ENCODE measurements at regions not wholly inside any gene's neighbourhood (a gene's known extent, or its start where the extent isn't known, plus 50 kb on each side); places are given as distances from the start of the nearest gene placed in this dataset.

GRCh38 chr4:156193106-156193505, 239.4 kb upstream of the CTSO start:
- no peak for DNase-seq (ENCODE audit: low read depth in 2 of 3, low spot score in 2 of 3)

GRCh38 chr4:156192033-156192432, 238.4 kb upstream of the CTSO start:
- no peak for DNase-seq (ENCODE audit: low read depth in 2 of 3, low spot score in 2 of 3)

DNA sequence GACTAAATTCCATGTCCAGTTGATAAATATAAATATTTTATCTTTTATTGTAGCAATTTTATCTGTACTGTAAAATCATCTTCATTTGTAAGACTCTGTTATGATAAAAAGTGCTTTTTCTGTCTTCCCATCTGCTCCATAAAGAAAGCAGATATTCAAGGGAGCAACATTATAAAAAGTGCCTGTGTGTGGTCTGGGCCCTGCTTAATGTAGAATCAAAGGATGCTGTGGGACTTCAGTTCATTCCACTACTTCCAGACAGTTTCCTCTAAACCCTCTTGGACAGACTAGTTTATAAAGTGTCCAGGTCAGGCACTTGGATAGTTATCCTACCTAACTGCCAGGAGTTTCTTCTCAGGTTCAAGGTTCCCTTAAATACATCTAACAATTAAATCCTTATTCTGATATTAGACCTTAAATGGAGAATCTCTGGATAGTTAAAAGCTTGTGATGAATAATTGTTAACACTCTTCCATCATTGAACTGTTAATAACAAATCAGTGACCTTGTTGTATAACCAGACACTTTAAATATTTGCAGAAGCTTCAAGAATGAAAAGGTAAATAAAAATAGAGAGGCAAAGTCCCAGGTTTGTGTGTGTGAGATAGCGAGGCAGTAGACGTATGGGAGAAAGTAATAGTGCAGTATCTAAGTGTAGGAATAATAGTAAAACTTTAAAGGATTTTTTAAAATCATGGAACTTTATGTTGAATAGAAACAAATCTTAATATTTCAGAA, 237.5 kb upstream of the CTSO start:
- no peak for DNase-seq (ENCODE audit: low read depth in 2 of 3, low spot score in 2 of 3)

GRCh38 chr4:156190615-156191014, 236.9 kb upstream of the CTSO start:
- DNase-seq (ENCODE audit: low read depth in 2 of 3, low spot score in 2 of 3), result no peak

- no peak for DNase-seq (ENCODE audit: low read depth in 2 of 3, low spot score in 2 of 3)
Measured at GRCh38 chr4:156188596-156188995, 234.9 kb upstream of the CTSO start.

GRCh38 chr4:156186111-156186510, 232.4 kb upstream of the CTSO start:
- DNase-seq (ENCODE audit: low read depth in 2 of 3, low spot score in 2 of 3), result no peak

DNA sequence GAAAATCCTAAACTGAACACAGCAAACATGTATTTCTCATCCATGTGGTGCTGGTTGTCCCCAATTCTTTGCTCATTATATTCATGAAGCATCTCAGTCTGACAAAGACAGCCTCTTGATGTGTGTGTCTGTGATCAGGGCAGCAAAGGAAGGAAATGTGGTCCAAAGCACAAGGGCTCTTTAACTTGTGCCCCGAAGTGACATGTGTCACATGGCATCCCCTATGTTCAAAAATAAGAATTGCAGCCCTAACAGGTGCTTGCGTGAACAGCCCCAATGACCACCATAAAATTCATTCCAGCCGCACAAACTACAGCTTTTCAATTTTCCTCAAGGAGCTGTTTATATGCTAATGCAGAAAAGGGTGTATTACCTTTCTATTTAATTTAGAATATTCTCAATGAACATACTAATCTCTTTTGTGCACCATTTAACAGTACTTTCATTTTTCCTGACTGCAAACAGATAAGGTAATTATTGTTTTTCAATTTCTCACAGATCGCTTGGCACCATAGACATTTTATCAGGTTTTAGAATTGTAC, 231.9 kb upstream of the CTSO start:
- DNase-seq (ENCODE audit: low read depth in 2 of 3, low spot score in 2 of 3), result no peak

DNA sequence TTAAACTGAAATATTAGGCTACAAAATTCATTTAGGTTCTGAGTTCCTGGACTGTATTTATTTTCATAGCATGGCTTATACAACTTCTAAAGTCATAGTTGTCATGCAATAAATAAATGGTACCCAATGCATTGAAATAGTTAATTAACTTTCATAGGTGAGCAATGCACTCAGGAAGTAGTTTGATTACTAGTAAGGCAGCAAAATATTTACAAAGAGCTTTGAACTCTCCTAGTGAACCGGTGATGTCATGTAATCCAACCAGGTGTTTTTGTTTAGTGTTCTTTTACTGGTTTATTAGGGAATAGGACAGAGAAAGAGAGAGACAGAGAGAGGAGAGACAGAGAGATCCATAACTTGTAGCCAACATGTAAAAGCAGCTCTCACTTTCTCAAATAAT, 228.6 kb upstream of the CTSO start:
- DNase-seq (ENCODE audit: low read depth in 2 of 3, low spot score in 2 of 3), result no peak

GRCh38 chr4:156177941-156178340, 224.3 kb upstream of the CTSO start:
- no peak for DNase-seq (ENCODE audit: low read depth in 2 of 3, low spot score in 2 of 3)

GRCh38 chr4:156176896-156177295, 223.2 kb upstream of the CTSO start:
- DNase-seq (ENCODE audit: low read depth in 2 of 3, low spot score in 2 of 3), result no peak

DNA sequence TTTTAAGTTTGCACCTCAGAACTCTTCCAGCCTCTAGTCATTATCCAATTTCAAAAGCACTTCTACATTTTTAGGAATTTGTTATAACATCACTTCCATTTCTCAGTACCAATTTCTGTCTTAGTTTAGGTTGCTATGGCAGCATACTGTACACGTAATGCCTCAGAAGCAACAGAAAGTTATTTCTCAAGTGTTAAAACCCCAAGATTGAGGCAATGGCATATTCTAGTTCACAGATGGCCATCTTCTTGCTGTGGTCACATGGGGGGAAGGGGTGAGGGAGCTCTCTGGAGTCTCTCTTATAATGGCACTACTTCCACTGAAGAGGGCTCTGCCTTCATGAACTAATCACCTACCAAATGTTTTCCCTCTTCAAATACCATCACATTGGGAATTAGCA, 220.3 kb upstream of the CTSO start:
- DNase-seq (ENCODE audit: low read depth in 2 of 3, low spot score in 2 of 3), result peak in 1 of 3 donors; percentile 15

DNA sequence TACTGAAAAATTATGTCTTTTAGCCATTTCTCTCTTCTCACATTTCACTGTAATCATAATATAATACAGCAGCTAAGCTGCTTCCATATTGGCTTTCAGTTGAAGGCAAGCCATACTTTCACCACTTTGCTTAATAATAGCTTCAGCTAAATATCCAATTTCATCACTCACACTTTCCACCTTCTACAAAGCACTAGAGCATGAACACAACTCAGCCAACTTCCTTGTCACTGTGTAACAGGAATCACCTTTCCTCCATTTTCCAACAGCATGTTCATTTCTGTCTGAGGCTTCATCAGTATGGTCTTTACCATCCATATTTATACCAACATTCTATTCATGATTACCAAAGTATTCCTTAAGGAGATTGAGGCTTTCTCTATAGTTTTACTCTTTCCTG, 219.8 kb upstream of the CTSO start:
- no peak for DNase-seq (ENCODE audit: low read depth in 2 of 3, low spot score in 2 of 3)

- no peak for DNase-seq (ENCODE audit: low read depth in 2 of 3, low spot score in 2 of 3)
Measured at GRCh38 chr4:156169861-156170260, 216.2 kb upstream of the CTSO start.

- DNase-seq (ENCODE audit: low read depth in 2 of 3, low spot score in 2 of 3), result peak in 2 of 3 donors; percentile 26 to 65
Measured at GRCh38 chr4:156169011-156169410, 215.3 kb upstream of the CTSO start.

DNA sequence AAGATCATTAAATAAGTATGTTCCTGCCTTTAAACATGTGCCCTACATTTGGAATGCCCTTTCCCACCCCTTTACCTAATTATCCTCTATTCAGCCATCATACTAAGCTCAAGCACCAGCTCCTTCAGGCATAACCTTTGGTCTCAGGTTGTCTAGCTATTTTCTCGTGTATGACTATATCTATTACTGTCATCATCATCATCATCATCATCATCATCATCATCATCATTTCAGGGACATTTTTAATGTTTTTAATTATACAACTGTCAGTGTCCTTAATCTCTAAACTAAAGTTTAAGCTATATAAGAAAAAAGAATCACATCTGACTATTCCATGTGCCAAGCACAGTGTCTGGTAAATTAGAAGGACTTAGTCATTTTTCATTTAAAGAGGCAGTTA, 214.6 kb upstream of the CTSO start:
- no peak for DNase-seq (ENCODE audit: low read depth in 2 of 3, low spot score in 2 of 3)

GRCh38 chr4:156158747-156159146, 205.1 kb upstream of the CTSO start:
- no peak for DNase-seq (ENCODE audit: low read depth in 2 of 3, low spot score in 2 of 3)

DNA sequence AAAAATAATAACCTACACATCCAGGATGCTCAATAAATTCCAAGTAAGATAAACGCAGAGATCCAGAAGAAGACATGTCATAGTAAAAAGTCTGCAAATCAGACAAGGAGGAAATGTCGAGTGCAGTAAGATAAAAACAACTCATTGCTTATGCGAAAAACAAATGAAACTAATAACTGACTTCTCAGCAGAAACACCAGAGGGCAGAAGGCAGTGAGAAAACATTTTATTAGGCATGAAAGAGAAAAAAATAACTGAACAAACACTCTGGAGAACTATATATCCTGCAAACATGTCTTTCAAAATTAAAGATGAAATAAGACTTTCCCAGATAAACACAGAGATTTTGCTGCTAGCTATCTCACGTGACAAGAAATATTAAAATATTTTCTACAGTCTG, 201.3 kb upstream of the CTSO start:
- no peak for DNase-seq (ENCODE audit: low read depth in 2 of 3, low spot score in 2 of 3)

GRCh38 chr4:156146571-156146970, 192.9 kb upstream of the CTSO start:
- DNase-seq (ENCODE audit: low read depth in 2 of 3, low spot score in 2 of 3), result no peak

DNA sequence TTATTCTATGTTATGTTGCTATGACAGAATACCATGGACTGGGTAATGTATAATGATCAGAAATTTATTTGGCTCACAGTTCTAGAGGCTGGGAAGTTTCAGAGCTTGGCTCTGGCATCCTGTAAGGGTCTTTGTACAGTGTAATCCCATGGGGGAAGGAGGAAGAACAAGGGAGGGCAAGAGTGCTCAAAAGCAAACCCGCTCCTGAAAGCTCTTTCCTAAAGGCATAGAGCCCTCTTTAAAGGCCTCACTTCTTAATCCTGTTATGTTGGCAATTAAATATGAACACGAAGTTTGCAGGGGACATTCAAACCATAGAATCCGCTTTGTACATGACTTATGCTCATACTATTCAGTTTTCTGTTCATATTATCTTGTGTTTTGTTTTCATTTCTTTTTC, 191.3 kb upstream of the CTSO start:
- DNase-seq (ENCODE audit: low read depth in 2 of 3, low spot score in 2 of 3), result no peak

- no peak for DNase-seq (ENCODE audit: low read depth in 2 of 3, low spot score in 2 of 3)
Measured at GRCh38 chr4:156138781-156139280, 185.2 kb upstream of the CTSO start.

- DNase-seq (ENCODE audit: low read depth in 2 of 3, low spot score in 2 of 3), result no peak
Measured at GRCh38 chr4:156137679-156138473, 184.2 kb upstream of the CTSO start.

DNA sequence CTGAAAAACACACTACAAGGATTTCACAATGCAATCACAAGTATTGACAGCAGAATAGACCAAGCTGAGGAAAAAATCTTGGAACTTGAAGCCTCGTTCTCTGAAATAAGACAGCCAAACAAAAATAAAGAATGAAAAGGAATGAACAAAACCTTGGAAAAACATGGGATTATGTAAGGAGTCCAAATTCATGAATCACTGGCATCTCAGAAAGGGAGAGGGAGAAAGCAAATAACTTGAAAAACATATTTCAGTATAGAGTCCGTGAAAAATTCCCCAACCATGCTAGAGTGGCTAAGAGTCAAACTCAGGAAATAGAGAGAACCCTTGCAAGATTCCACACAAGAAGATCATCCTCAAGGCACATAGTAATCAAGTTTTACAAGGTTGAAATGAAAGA, 178.5 kb upstream of the CTSO start:
- no peak for DNase-seq (ENCODE audit: low read depth in 2 of 3, low spot score in 2 of 3)
